PC-3 (cell line): ENCODE measurements at regions not wholly inside any gene's neighbourhood (a gene's known extent, or its start where the extent isn't known, plus 50 kb on each side); places are given as distances from the start of the nearest gene placed in this dataset.

Source experiments
- EZH2phosphoT487 ChIP-seq: fragments of 300-600 bp; sonication (generic); IDR thresholded peaks from 2 replicates; pipeline ENCODE4 v1.6.1; 2018; ENCODE audit warnings: mild to moderate bottlenecking, antibody characterized with exemption, low read length, borderline replicate concordance
- TF ChIP-seq, protein P1 (sequence below): fragments of 300-600 bp; sonication (generic); conservative IDR thresholded peaks from 2 replicates; pipeline ENCODE4 v1.5.1; 2017; ENCODE audit warnings: antibody characterized with exemption, low read depth, mild to moderate bottlenecking, low read length

DNA sequence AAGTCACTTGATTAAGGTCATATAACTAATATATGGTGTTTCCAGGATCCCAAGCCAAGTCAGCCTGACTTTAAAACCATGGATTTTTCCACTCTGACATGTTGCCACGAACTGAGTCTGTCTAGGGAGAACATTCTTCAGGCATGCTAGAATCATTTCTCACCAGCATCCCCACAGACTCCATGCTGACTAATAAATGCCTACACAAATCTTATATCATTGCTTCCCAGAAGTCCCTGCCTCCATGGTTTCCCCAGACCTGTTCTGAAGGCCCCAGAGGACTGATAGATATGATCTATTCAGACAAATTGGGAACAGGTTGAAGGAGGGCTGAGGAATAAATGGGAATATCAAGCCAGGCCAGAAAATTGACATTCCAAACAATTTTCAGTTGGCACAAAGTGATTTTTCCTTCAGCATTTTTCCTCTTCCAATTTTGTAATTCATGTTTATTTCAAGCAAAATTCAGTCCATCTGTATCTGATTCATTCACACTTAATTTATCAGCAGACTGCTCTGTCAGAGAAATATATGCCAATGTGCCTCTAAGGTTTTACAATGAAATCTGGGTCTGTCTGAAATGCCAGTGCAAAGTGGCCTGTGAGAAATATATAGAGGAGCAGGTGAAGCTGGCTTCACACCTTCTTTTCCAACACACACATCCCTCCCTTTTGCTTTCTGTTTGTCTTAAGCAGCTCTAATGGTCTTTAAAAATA, 413.6 kb upstream of the TNC start:
- TF ChIP-seq EZH2phosphoT487 = no peak
- TF ChIP-seq, protein P1, sequence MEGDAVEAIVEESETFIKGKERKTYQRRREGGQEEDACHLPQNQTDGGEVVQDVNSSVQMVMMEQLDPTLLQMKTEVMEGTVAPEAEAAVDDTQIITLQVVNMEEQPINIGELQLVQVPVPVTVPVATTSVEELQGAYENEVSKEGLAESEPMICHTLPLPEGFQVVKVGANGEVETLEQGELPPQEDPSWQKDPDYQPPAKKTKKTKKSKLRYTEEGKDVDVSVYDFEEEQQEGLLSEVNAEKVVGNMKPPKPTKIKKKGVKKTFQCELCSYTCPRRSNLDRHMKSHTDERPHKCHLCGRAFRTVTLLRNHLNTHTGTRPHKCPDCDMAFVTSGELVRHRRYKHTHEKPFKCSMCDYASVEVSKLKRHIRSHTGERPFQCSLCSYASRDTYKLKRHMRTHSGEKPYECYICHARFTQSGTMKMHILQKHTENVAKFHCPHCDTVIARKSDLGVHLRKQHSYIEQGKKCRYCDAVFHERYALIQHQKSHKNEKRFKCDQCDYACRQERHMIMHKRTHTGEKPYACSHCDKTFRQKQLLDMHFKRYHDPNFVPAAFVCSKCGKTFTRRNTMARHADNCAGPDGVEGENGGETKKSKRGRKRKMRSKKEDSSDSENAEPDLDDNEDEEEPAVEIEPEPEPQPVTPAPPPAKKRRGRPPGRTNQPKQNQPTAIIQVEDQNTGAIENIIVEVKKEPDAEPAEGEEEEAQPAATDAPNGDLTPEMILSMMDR = no peak
